Neural cell (in vitro differentiated cells): ENCODE measurements at regions not wholly inside any gene's neighbourhood (a gene's known extent, or its start where the extent isn't known, plus 50 kb on each side); places are given as distances from the start of the nearest gene placed in this dataset.

Source experiments
- H2AFZ ChIP-seq: fragments of 200-600, 300-800 bp; sonication (generic), shearing (Covaris generic); 2 replicates; pipeline ENCODE4 v1.6.0; 2014; ENCODE audit warnings: low read depth, mild to moderate bottlenecking, antibody characterized with exemption, low read length, moderate library complexity
- H3F3A ChIP-seq: fragments of 200-600 bp; shearing (Covaris generic); 2 replicates; pipeline ENCODE4 v1.6.1; 2016; ENCODE audit warnings: mild to moderate bottlenecking, moderate library complexity, mixed read lengths, antibody characterized with exemption, low read length; ENCODE audit not compliant: insufficient read depth, poor library complexity, severe bottlenecking
- H3K27ac ChIP-seq: fragments of 200-600, 300-800 bp; sonication (generic), shearing (Covaris generic); 2 replicates; pipeline ENCODE4 v1.5.1; 2014; ENCODE audit warnings: mild to moderate bottlenecking, low read length, moderate library complexity
- H3K27me3 ChIP-seq: fragments of 300-800, 200-600 bp; sonication (generic), shearing (Covaris generic); 2 replicates; pipeline ENCODE4 v1.6.0; 2014; ENCODE audit warnings: mild to moderate bottlenecking, low read depth, low read length, moderate library complexity; ENCODE audit not compliant: insufficient read depth
- H3K36me3 ChIP-seq: fragments of 300-800, 200-600 bp; sonication (generic), shearing (Covaris generic); 2 replicates; pipeline ENCODE4 v1.5.1; 2014; ENCODE audit warnings: mild to moderate bottlenecking, antibody characterized with exemption, low read length, moderate library complexity; ENCODE audit not compliant: insufficient read depth
- H3K4me2 ChIP-seq: fragments of 300-800, 200-600 bp; sonication (generic), shearing (Covaris generic); 2 replicates; pipeline ENCODE4 v1.6.0; 2014; ENCODE audit warnings: mild to moderate bottlenecking, low read length
- H3K4me3 ChIP-seq: fragments of 300-800, 200-600 bp; sonication (generic), shearing (Covaris generic); 2 replicates; pipeline ENCODE4 v1.5.1; 2014; ENCODE audit warnings: mild to moderate bottlenecking, low read length, moderate library complexity
- H3K79me2 ChIP-seq: fragments of 200-600 bp; shearing (Covaris generic); replicated peaks from 2 replicates; pipeline ENCODE4 v1.6.0; 2014; ENCODE audit warnings: mild to moderate bottlenecking, low read length, moderate library complexity; ENCODE audit not compliant: insufficient read depth
- H3K9ac ChIP-seq: fragments of 300-800, 200-600 bp; sonication (generic), shearing (Covaris generic); 2 replicates; pipeline ENCODE4 v1.6.1; 2016; ENCODE audit warnings: mild to moderate bottlenecking, low read length, mixed read lengths
- H3K9me2 ChIP-seq: fragments of 200-600 bp; shearing (Covaris generic); 2 replicates; pipeline ENCODE4 v1.6.1; 2016; ENCODE audit warnings: mild to moderate bottlenecking, low read length, mixed read lengths; ENCODE audit not compliant: insufficient read depth
- H3K9me3 ChIP-seq: fragments of 200-600, 300-800 bp; sonication (generic), shearing (Covaris generic); 2 replicates; pipeline ENCODE4 v1.6.1; 2016; ENCODE audit warnings: mild to moderate bottlenecking, mixed run types, low read length, moderate library complexity, mixed read lengths
- H4K20me1 ChIP-seq: fragments of 200-600 bp; shearing (Covaris generic); 2 replicates; pipeline ENCODE4 v1.6.1; 2016; ENCODE audit warnings: mild to moderate bottlenecking, mixed run types; ENCODE audit not compliant: insufficient read depth
- EP300 ChIP-seq: fragments of 450-650 bp; conservative IDR thresholded peaks from 2 replicates; pipeline ENCODE4 v1.6.1; 2014; ENCODE audit warnings: antibody characterized with exemption, mild to moderate bottlenecking, moderate library complexity; ENCODE audit not compliant: poor library complexity, severe bottlenecking
- EZH2 ChIP-seq: fragments of 200-600, 300-800 bp; shearing (Covaris generic), sonication (generic); IDR thresholded peaks from 2 replicates; pipeline ENCODE4 v1.6.1; 2014; ENCODE audit warnings: antibody characterized with exemption, low read length, borderline replicate concordance, mild to moderate bottlenecking; ENCODE audit not compliant: insufficient read depth, poor library complexity, severe bottlenecking
- MXI1 ChIP-seq: fragments of 450-650 bp; conservative IDR thresholded peaks from 2 replicates; pipeline ENCODE4 v1.6.1; 2014; ENCODE audit warnings: antibody characterized with exemption, mild to moderate bottlenecking; ENCODE audit not compliant: poor library complexity, severe bottlenecking
- POLR2AphosphoS5 ChIP-seq: IDR thresholded peaks from 2 replicates; pipeline ENCODE4 v1.6.1; 2012
- RAD21 ChIP-seq: fragments of 450-650 bp; conservative IDR thresholded peaks from 2 replicates; pipeline ENCODE4 v1.6.1; 2014; ENCODE audit warnings: antibody characterized with exemption, mild to moderate bottlenecking, moderate library complexity
- SMC3 ChIP-seq: fragments of 450-650 bp; conservative IDR thresholded peaks from 2 replicates; pipeline ENCODE4 v1.6.1; 2014; ENCODE audit warnings: antibody characterized with exemption, mild to moderate bottlenecking, moderate library complexity; ENCODE audit not compliant: poor library complexity
- TAF1 ChIP-seq: IDR thresholded peaks from 2 replicates; pipeline ENCODE4 v1.6.1; 2012; ENCODE audit warnings: low read depth
- TF ChIP-seq, protein P1 (sequence below): fragments of 450-650 bp; IDR thresholded peaks from 2 replicates; pipeline ENCODE4 v1.5.1; 2014; ENCODE audit warnings: antibody characterized with exemption, mild to moderate bottlenecking, moderate library complexity; ENCODE audit not compliant: poor library complexity, severe bottlenecking
- TF ChIP-seq, protein P2 (sequence below): IDR thresholded peaks from 2 replicates; pipeline ENCODE4 v1.6.1; 2012; ENCODE audit warnings: borderline replicate concordance

GRCh38 chr16:52368859-52369258, 178.1 kb downstream of the TOX3 start:
- Histone ChIP-seq H3K9ac (no peak overlapping the region), H4K20me1 (no peaks in the 10 kb centered on the region), H3K4me2 (no peak overlapping the region), H3K36me3 (no peaks in the 10 kb centered on the region), H3K27me3 (no peaks in the 10 kb centered on the region), H3K9me2 (no peaks in the 10 kb centered on the region), H3F3A (no peaks in the 10 kb centered on the region), H3K27ac (no peak overlapping the region), H3K9me3 (no peaks in the 10 kb centered on the region), H3K4me3 (no peak overlapping the region), H2AFZ (no peak overlapping the region), H3K79me2 (no peaks in the 10 kb centered on the region)
- TF ChIP-seq, protein P1, sequence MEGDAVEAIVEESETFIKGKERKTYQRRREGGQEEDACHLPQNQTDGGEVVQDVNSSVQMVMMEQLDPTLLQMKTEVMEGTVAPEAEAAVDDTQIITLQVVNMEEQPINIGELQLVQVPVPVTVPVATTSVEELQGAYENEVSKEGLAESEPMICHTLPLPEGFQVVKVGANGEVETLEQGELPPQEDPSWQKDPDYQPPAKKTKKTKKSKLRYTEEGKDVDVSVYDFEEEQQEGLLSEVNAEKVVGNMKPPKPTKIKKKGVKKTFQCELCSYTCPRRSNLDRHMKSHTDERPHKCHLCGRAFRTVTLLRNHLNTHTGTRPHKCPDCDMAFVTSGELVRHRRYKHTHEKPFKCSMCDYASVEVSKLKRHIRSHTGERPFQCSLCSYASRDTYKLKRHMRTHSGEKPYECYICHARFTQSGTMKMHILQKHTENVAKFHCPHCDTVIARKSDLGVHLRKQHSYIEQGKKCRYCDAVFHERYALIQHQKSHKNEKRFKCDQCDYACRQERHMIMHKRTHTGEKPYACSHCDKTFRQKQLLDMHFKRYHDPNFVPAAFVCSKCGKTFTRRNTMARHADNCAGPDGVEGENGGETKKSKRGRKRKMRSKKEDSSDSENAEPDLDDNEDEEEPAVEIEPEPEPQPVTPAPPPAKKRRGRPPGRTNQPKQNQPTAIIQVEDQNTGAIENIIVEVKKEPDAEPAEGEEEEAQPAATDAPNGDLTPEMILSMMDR = no peak
- TF ChIP-seq SMC3 = no peak
- TF ChIP-seq MXI1 = no peak
- TF ChIP-seq, protein P2, sequence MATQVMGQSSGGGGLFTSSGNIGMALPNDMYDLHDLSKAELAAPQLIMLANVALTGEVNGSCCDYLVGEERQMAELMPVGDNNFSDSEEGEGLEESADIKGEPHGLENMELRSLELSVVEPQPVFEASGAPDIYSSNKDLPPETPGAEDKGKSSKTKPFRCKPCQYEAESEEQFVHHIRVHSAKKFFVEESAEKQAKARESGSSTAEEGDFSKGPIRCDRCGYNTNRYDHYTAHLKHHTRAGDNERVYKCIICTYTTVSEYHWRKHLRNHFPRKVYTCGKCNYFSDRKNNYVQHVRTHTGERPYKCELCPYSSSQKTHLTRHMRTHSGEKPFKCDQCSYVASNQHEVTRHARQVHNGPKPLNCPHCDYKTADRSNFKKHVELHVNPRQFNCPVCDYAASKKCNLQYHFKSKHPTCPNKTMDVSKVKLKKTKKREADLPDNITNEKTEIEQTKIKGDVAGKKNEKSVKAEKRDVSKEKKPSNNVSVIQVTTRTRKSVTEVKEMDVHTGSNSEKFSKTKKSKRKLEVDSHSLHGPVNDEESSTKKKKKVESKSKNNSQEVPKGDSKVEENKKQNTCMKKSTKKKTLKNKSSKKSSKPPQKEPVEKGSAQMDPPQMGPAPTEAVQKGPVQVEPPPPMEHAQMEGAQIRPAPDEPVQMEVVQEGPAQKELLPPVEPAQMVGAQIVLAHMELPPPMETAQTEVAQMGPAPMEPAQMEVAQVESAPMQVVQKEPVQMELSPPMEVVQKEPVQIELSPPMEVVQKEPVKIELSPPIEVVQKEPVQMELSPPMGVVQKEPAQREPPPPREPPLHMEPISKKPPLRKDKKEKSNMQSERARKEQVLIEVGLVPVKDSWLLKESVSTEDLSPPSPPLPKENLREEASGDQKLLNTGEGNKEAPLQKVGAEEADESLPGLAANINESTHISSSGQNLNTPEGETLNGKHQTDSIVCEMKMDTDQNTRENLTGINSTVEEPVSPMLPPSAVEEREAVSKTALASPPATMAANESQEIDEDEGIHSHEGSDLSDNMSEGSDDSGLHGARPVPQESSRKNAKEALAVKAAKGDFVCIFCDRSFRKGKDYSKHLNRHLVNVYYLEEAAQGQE = no peak
- no peak for TF ChIP-seq EP300
- no peak for TF ChIP-seq TAF1
- no peak for TF ChIP-seq EZH2
- TF ChIP-seq POLR2AphosphoS5 = no peak
- TF ChIP-seq RAD21 = no peak

DNA sequence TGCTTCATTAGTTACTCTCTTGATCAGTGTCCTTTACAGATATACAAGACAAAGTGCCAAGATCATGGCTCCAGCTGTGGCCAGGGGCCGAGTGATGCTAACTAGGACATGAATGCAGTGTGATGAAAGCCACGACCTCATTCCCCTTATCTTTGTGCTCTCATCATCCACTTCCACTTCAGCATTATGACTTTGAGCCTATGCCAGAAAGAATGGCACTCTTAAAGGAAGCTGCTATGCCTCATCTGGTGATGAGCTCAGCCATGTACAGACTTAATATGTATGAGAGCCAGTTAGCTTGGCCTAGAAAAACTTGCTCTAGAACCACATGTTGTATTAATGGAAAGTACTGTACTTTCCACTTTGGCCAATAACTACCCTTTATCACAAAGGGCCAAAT, 179.1 kb downstream of the TOX3 start:
- Histone ChIP-seq H3K9me2 (no peaks in the 10 kb centered on the region), H3K27me3 (no peaks in the 10 kb centered on the region), H3K36me3 (no peaks in the 10 kb centered on the region), H3F3A (no peaks in the 10 kb centered on the region), H3K4me2 (no peak overlapping the region), H3K4me3 (no peak overlapping the region), H3K79me2 (no peaks in the 10 kb centered on the region), H3K27ac (no peak overlapping the region), H3K9me3 (no peaks in the 10 kb centered on the region), H4K20me1 (no peaks in the 10 kb centered on the region), H2AFZ (no peak overlapping the region), H3K9ac (no peak overlapping the region)
- TF ChIP-seq, protein P2 = no peak
- TF ChIP-seq, protein P1 = no peak
- TF ChIP-seq SMC3 (no peak), MXI1 (no peak), TAF1 (no peak), EZH2 (no peak), POLR2AphosphoS5 (no peak), EP300 (no peak), RAD21 (no peak)
